ENCODE measurements at regions not wholly inside any gene's neighbourhood (a gene's known extent, or its start where the extent isn't known, plus 50 kb on each side); places are given as distances from the start of the nearest gene placed in this dataset.

DNA sequence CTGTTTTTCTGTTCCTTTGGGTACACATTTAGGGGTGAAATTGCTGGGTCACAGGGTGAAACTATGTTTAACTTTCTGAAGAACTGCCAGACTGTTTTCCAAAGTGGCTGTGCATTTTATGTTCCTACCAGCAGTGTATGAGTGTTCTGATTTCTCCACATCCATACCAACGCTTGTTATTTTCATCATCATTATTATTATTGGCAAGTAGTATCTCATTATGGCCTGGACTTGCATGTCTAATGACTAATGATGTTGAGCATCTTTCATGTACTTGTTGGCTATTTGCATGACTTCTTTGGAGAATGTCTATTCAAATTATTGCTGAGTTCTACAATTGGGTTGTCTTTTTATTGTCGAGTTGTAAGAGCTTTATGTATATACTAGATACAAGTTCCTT, 321.8 kb upstream of the HTR2A start:
- Histone ChIP-seq H3K9me3 (ENCODE audit: low read length) (no peaks in the 10 kb centered on the region), H3K27ac (ENCODE audit: low read depth, low read length) (no peak overlapping the region), H3K4me3 (ENCODE audit: low read length) (no peak overlapping the region), H3K27me3 (ENCODE audit: insufficient read depth, low read length, poor library complexity, severe bottlenecking) (no peaks in the 10 kb centered on the region), H3K36me3 (ENCODE audit: insufficient read depth, low read length) (no peaks in the 10 kb centered on the region), H3K4me1 (ENCODE audit: insufficient read depth, low read length) (no peaks in the 10 kb centered on the region)
- DNase-seq, result no peak
- Mint-ChIP-seq H3K4me1 (no peaks in the 10 kb centered on the region), H3K27ac (no peak overlapping the region), H3K4me3 (no peak overlapping the region), H3K36me3 (no peaks in the 10 kb centered on the region), H3K9me3 (peaks cover 0 to 4% (median 0%) of the 10 kb centered on the region in 5 donors), H3K27me3 (no peaks in the 10 kb centered on the region)
- POLR2A ChIA-PET, result no interaction called here
- CTCF ChIA-PET, result no interaction called here

DNA sequence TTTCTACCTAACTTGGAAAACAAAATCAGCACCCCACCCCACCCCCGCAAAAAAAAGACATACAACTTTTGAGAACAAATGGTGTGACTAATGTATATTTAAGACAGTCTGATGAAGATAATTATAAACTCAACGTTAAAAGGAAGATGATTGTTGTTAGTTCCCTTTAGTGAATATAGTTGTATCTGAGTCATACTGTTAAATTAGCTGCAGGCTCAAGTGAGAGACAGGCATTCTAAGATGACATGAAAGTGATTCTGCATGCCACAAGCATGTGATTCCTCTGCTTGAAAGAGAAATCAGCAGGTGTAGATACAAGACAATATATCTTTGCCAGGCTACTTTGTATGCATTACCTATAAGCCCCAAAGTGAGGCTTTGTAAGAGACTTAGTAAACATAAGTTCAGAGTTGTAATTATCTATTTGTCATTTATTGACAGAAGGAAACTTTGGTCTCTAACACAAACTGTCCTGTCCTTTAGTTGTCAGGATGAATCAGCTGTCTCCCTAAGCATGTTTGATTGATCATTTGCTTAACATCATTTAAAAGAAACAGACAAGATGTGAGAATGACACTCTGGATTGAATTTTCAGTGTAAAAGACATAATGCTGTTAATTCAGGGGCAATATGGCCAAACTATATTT, 319.4 kb upstream of the HTR2A start:
- Histone ChIP-seq H3K27ac (ENCODE audit: low read depth, low read length) (no peak overlapping the region), H3K27me3 (ENCODE audit: insufficient read depth, low read length, poor library complexity, severe bottlenecking) (no peaks in the 10 kb centered on the region), H3K4me3 (ENCODE audit: low read length) (no peak overlapping the region), H3K4me1 (ENCODE audit: insufficient read depth, low read length) (no peaks in the 10 kb centered on the region), H3K36me3 (ENCODE audit: insufficient read depth, low read length) (no peaks in the 10 kb centered on the region), H3K9me3 (ENCODE audit: low read length) (no peaks in the 10 kb centered on the region)
- no peaks in the 10 kb centered on the region for H3K4me1 Mint-ChIP-seq
- no peak overlapping the region for H3K4me3 Mint-ChIP-seq
- H3K27ac Mint-ChIP-seq, result no peak overlapping the region
- H3K36me3 Mint-ChIP-seq, result no peaks in the 10 kb centered on the region
- POLR2A ChIA-PET, result no interaction called here
- H3K27me3 Mint-ChIP-seq, result peaks cover 0 to 1% of the 10 kb centered on the region in 2 donors
- CTCF ChIA-PET, result no interaction called here
- no peak for DNase-seq
- peaks cover 0 to 4% (median 0%) of the 10 kb centered on the region in 5 donors for H3K9me3 Mint-ChIP-seq

- H3K36me3 Mint-ChIP-seq, result no peaks in the 10 kb centered on the region
- Histone ChIP-seq H3K27me3 (ENCODE audit: insufficient read depth, low read length, poor library complexity, severe bottlenecking) (no peaks in the 10 kb centered on the region), H3K4me1 (ENCODE audit: insufficient read depth, low read length) (no peaks in the 10 kb centered on the region), H3K9me3 (ENCODE audit: low read length) (no peaks in the 10 kb centered on the region), H3K36me3 (ENCODE audit: insufficient read depth, low read length) (no peaks in the 10 kb centered on the region), H3K4me3 (ENCODE audit: low read length) (no peak overlapping the region), H3K27ac (ENCODE audit: low read depth, low read length) (no peak overlapping the region)
- DNase-seq, result no peak
- H3K4me3 Mint-ChIP-seq, result no peak overlapping the region
- H3K9me3 Mint-ChIP-seq, result peaks cover 0 to 4% (median 0%) of the 10 kb centered on the region in 5 donors
- no peaks in the 10 kb centered on the region for H3K4me1 Mint-ChIP-seq
- POLR2A ChIA-PET, result no interaction called here
- no peak overlapping the region for H3K27ac Mint-ChIP-seq
- H3K27me3 Mint-ChIP-seq, result peaks cover 0 to 1% of the 10 kb centered on the region in 2 donors
- CTCF ChIA-PET, result no interaction called here
Observed at GRCh38 chr13:47215736-47216135, 318.9 kb upstream of the HTR2A start.

DNA sequence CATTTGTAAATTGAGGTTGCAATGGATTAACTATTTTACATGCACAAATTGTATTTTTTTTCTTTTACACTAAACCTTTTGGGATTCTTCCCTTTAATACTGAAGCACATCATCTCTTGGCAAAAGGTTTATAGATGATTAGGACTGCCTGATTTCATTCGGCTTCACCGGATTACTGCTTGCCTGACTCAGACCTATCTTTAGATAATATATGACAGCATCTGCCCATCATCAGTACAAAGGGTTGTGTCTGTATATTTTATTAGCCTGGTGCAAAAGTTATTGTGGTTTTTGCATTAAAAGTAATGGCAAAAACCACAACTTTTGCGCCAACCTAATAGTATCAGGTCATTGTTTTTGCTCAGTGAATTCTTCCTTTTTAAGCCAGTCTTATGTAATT, 316.2 kb upstream of the HTR2A start:
- CTCF ChIA-PET, result no interaction called here
- no peak overlapping the region for H3K4me3 Mint-ChIP-seq

GRCh38 chr13:47211106-47211505, 314.3 kb upstream of the HTR2A start:
- H3K27ac ChIP-seq (ENCODE audit: low read depth, low read length), result no peak overlapping the region
- POLR2A ChIA-PET, result no interaction called here
- CTCF ChIA-PET, result no interaction called here
- Mint-ChIP-seq H3K4me1 (no peaks in the 10 kb centered on the region), H3K27me3 (peaks cover 0 to 2% of the 10 kb centered on the region in 2 donors), H3K36me3 (no peaks in the 10 kb centered on the region), H3K4me3 (no peak overlapping the region), H3K27ac (no peak overlapping the region), H3K9me3 (no peaks in the 10 kb centered on the region)
- no peaks in the 10 kb centered on the region for H3K36me3 ChIP-seq (ENCODE audit: insufficient read depth, low read length)
- H3K4me3 ChIP-seq (ENCODE audit: low read length), result no peak overlapping the region
- H3K4me1 ChIP-seq (ENCODE audit: insufficient read depth, low read length), result no peaks in the 10 kb centered on the region
- H3K9me3 ChIP-seq (ENCODE audit: low read length), result no peaks in the 10 kb centered on the region
- H3K27me3 ChIP-seq (ENCODE audit: insufficient read depth, low read length, poor library complexity, severe bottlenecking), result no peaks in the 10 kb centered on the region
- DNase-seq, result no peak

More for the DNA sequence above, 316.2 kb upstream of the HTR2A start:
- Histone ChIP-seq H3K4me1 (ENCODE audit: insufficient read depth, low read length) (no peaks in the 10 kb centered on the region), H3K27me3 (ENCODE audit: insufficient read depth, low read length, poor library complexity, severe bottlenecking) (no peaks in the 10 kb centered on the region), H3K36me3 (ENCODE audit: insufficient read depth, low read length) (no peaks in the 10 kb centered on the region), H3K4me3 (ENCODE audit: low read length) (no peak overlapping the region), H3K9me3 (ENCODE audit: low read length) (no peaks in the 10 kb centered on the region), H3K27ac (ENCODE audit: low read depth, low read length) (no peak overlapping the region)
- Mint-ChIP-seq H3K27ac (no peak overlapping the region), H3K4me1 (no peaks in the 10 kb centered on the region), H3K9me3 (no peaks in the 10 kb centered on the region), H3K27me3 (peaks cover 0 to 2% of the 10 kb centered on the region in 2 donors), H3K36me3 (no peaks in the 10 kb centered on the region)
- POLR2A ChIA-PET, result no interaction called here
- DNase-seq, result no peak

- Mint-ChIP-seq H3K36me3 (no peaks in the 10 kb centered on the region), H3K4me1 (no peaks in the 10 kb centered on the region), H3K4me3 (no peak overlapping the region), H3K27me3 (peaks cover 0 to 1% of the 10 kb centered on the region in 2 donors), H3K9me3 (peaks cover 0 to 8% (median 4%) of the 10 kb centered on the region in 5 donors), H3K27ac (no peak overlapping the region)
- no peak for DNase-seq
- ChIA-PET POLR2A (no interaction called here), CTCF (no interaction called here)
- Histone ChIP-seq H3K4me3 (ENCODE audit: low read length) (no peak overlapping the region), H3K36me3 (ENCODE audit: insufficient read depth, low read length) (no peaks in the 10 kb centered on the region), H3K9me3 (ENCODE audit: low read length) (no peaks in the 10 kb centered on the region), H3K4me1 (ENCODE audit: insufficient read depth, low read length) (no peaks in the 10 kb centered on the region), H3K27ac (ENCODE audit: low read depth, low read length) (no peak overlapping the region), H3K27me3 (ENCODE audit: insufficient read depth, low read length, poor library complexity, severe bottlenecking) (no peaks in the 10 kb centered on the region)
Observed at GRCh38 chr13:47206111-47206510, 309.3 kb upstream of the HTR2A start.

GRCh38 chr13:47190696-47191305, 293.9 kb upstream of the HTR2A start:
- Mint-ChIP-seq H3K36me3 (no peaks in the 10 kb centered on the region), H3K4me1 (no peaks in the 10 kb centered on the region), H3K27ac (no peak overlapping the region), H3K4me3 (no peak overlapping the region), H3K27me3 (peaks cover 0 to 1% of the 10 kb centered on the region in 2 donors), H3K9me3 (peaks cover 0 to 4% (median 0%) of the 10 kb centered on the region in 5 donors)
- Histone ChIP-seq H3K4me3 (ENCODE audit: low read length) (no peak overlapping the region), H3K27me3 (ENCODE audit: insufficient read depth, low read length, poor library complexity, severe bottlenecking) (no peaks in the 10 kb centered on the region), H3K4me1 (ENCODE audit: insufficient read depth, low read length) (no peaks in the 10 kb centered on the region), H3K27ac (ENCODE audit: low read depth, low read length) (no peak overlapping the region), H3K36me3 (ENCODE audit: insufficient read depth, low read length) (no peaks in the 10 kb centered on the region), H3K9me3 (ENCODE audit: low read length) (no peaks in the 10 kb centered on the region)
- DNase-seq, result no peak
- POLR2A ChIA-PET, result no interaction called here
- CTCF ChIA-PET, result no interaction called here

- Mint-ChIP-seq H3K27ac (no peak overlapping the region), H3K27me3 (peaks cover 0 to 1% of the 10 kb centered on the region in 2 donors), H3K36me3 (no peaks in the 10 kb centered on the region), H3K9me3 (peaks cover 0 to 4% (median 0%) of the 10 kb centered on the region in 5 donors), H3K4me1 (no peaks in the 10 kb centered on the region), H3K4me3 (no peak overlapping the region)
- ChIA-PET POLR2A (no interaction called here), CTCF (no interaction called here)
- no peak overlapping the region for H3K27ac ChIP-seq (ENCODE audit: low read depth, low read length)
- DNase-seq, result no peak
- no peak overlapping the region for H3K4me3 ChIP-seq (ENCODE audit: low read length)
- H3K27me3 ChIP-seq (ENCODE audit: insufficient read depth, low read length, poor library complexity, severe bottlenecking), result no peaks in the 10 kb centered on the region
- no peaks in the 10 kb centered on the region for H3K9me3 ChIP-seq (ENCODE audit: low read length)
- no peaks in the 10 kb centered on the region for H3K4me1 ChIP-seq (ENCODE audit: insufficient read depth, low read length)
- H3K36me3 ChIP-seq (ENCODE audit: insufficient read depth, low read length), result no peaks in the 10 kb centered on the region
Observed at GRCh38 chr13:47188802-47189201, 291.9 kb upstream of the HTR2A start.

Measured in CD8-positive, alpha-beta memory T cell (primary cell).